ENCODE measurements at regions not wholly inside any gene's neighbourhood (a gene's known extent, or its start where the extent isn't known, plus 50 kb on each side); places are given as distances from the start of the nearest gene placed in this dataset.

DNA sequence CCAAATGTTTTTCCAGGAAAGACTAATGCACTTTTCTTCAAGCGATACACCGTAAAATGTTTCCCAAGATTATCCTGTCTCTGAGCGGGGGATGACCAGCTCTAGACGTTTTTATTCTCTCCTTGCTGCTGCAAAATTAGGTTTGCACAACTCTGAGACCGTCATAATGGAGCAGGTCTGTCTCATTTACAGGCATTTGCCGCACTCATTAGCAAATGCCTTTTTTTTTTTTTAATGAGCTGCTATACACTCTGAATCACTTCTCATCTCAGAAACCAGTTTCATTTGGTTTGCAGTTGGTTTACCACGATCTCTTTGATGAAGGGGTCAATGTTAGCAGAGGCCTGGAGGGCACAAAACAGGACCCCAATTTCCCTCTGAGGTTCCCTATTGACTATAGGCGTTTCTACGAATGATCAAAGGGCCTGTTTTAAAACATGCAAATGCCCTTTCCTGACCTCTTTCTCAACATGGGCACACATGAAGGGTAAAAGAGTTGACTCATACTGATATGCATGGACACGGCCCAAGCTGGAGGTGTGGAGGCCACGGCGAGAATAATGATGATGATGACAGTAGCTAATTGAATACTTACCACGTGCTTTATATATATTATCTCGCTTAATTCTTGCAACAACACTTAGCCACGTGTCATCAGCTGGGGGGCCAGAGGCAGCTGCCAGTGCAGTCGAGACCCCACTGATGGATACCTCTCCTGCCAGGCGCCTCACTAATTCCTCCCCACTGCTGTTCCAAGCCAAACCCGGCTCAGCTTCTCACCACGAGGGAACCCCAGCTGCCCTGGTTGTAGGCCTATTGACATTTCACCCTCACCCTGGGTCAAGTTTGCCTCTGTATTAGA is 89.9 kb upstream of the PTCH1 start:
- intact Hi-C loops (cut with micrococcal nuclease; ENCODE audit: unreplicated experiment) = no loop called here
- WGBS (ENCODE audit: insufficient coverage, insufficient replicate concordance, low lambda C conversion rate, missing lambda C conversion rate) = 38% methylated on average over 19 of the region's 19 CpGs
- Histone ChIP-seq H3K9ac (ENCODE audit: control insufficient read depth, insufficient read depth, low read length) (no peak overlapping the region), H3K9me3 (replicated peaks; ENCODE audit: control insufficient read depth, insufficient read depth, low read length) (no peaks in the 10 kb centered on the region), H3K4me3 (no peak overlapping the region), H3K36me3 (ENCODE audit: control insufficient read depth in 2 of 2, insufficient read depth in 2 of 2, low read length in 1 of 2) (no peaks in the 10 kb centered on the region), H2AFZ (ENCODE audit: control insufficient read depth, low read depth, low read length) (no peak overlapping the region), H3K4me1 (ENCODE audit: control insufficient read depth, insufficient read depth, low read length) (no peaks in the 10 kb centered on the region), H3K4me2 (ENCODE audit: control insufficient read depth, insufficient read depth) (no peak overlapping the region), H3K27me3 (replicated peaks in 1 of 2; ENCODE audit: control insufficient read depth in 2 of 2, insufficient read depth in 2 of 2, low read length in 1 of 2) (no peaks in the 10 kb centered on the region; a peak in 1 of 4 replicates), H3K27ac (ENCODE audit: control insufficient read depth, insufficient read depth) (no peak overlapping the region), H4K20me1 (ENCODE audit: control insufficient read depth, insufficient read depth) (no peaks in the 10 kb centered on the region), H3K79me2 (ENCODE audit: control insufficient read depth, insufficient read depth, low read length) (no peaks in the 10 kb centered on the region)
- SMC1A ChIA-PET (ENCODE audit: uncharacterized antibody, unreplicated experiment) = interaction anchor here (0.6 kb wide), 1 partner anchor 395 kb away, joined by 4 read pairs; no protein-coding TSS in a partner anchor
- FAIRE-seq = no peak
- no peak for ATAC-seq
- BruUV-seq (replicated peaks) = no TSS peak
- in situ Hi-C loops (cut with MboI) = no loop called here
- no peak for TF ChIP-seq CREM (IDR thresholded peaks at IDR 0.05; ENCODE audit: low read depth)
- no peak for TF ChIP-seq RCOR1 (conservative IDR thresholded peaks at IDR 0.05; ENCODE audit: low read depth, low read length)
- no peak for TF ChIP-seq NFXL1 (IDR thresholded peaks at IDR 0.05; ENCODE audit: borderline replicate concordance)
- TF ChIP-seq, protein P1, sequence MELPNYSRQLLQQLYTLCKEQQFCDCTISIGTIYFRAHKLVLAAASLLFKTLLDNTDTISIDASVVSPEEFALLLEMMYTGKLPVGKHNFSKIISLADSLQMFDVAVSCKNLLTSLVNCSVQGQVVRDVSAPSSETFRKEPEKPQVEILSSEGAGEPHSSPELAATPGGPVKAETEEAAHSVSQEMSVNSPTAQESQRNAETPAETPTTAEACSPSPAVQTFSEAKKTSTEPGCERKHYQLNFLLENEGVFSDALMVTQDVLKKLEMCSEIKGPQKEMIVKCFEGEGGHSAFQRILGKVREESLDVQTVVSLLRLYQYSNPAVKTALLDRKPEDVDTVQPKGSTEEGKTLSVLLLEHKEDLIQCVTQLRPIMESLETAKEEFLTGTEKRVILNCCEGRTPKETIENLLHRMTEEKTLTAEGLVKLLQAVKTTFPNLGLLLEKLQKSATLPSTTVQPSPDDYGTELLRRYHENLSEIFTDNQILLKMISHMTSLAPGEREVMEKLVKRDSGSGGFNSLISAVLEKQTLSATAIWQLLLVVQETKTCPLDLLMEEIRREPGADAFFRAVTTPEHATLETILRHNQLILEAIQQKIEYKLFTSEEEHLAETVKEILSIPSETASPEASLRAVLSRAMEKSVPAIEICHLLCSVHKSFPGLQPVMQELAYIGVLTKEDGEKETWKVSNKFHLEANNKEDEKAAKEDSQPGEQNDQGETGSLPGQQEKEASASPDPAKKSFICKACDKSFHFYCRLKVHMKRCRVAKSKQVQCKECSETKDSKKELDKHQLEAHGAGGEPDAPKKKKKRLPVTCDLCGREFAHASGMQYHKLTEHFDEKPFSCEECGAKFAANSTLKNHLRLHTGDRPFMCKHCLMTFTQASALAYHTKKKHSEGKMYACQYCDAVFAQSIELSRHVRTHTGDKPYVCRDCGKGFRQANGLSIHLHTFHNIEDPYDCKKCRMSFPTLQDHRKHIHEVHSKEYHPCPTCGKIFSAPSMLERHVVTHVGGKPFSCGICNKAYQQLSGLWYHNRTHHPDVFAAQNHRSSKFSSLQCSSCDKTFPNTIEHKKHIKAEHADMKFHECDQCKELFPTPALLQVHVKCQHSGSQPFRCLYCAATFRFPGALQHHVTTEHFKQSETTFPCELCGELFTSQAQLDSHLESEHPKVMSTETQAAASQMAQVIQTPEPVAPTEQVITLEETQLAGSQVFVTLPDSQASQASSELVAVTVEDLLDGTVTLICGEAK (IDR thresholded peaks at IDR 0.05; ENCODE audit: borderline replicate concordance) = no peak
- TF ChIP-seq KLF5 (IDR thresholded peaks at IDR 0.05; ENCODE audit: partially characterized antibody) = no peak
- no peak for TF ChIP-seq EED (IDR thresholded peaks at IDR 0.05; ENCODE audit: low read depth)
- no peak for TF ChIP-seq BMI1 (IDR thresholded peaks at IDR 0.05; ENCODE audit: borderline replicate concordance)
- TF ChIP-seq MEF2A (IDR thresholded peaks at IDR 0.05; ENCODE audit: insufficient read depth, low read depth, low read length) = no peak
- no peak for TF ChIP-seq ZNF24 (IDR thresholded peaks at IDR 0.05)
- no peak for TF ChIP-seq CBX3 (IDR thresholded peaks at IDR 0.05; ENCODE audit: borderline replicate concordance, low read depth)
- TF ChIP-seq MAX (IDR thresholded peaks at IDR 0.05; ENCODE audit: low read depth, low read length) = no peak
- TF ChIP-seq POLR2AphosphoS2 (IDR thresholded peaks at IDR 0.05; ENCODE audit: low read depth, low read length) = no peak
- TF ChIP-seq PAX5 (IDR thresholded peaks at IDR 0.05; ENCODE audit: borderline replicate concordance, low read depth, low read length) = no peak
- DNase-seq (ENCODE audit: low read depth, low spot score) = no peak
- POLR2A ChIA-PET = no interaction called here
- RAD21 ChIA-PET (ENCODE audit: unreplicated experiment) = no interaction called here
- CTCF ChIA-PET = no interaction called here
